CD4-positive, alpha-beta T cell (primary cell): ENCODE measurements at regions not wholly inside any gene's neighbourhood (a gene's known extent, or its start where the extent isn't known, plus 50 kb on each side); places are given as distances from the start of the nearest gene placed in this dataset.

Experiments used
- ATAC-seq: fragments of 200-7000 bp; cut with Tn5 transposase; one replicate; pipeline ENCODE4 v1.10.0; 2022; ENCODE audit warnings: mild to moderate bottlenecking; ENCODE audit not compliant: poor library complexity
- CTCF ChIA-PET: fragments of 350-600 bp; sonication (Branson Sonifier 250); formaldehyde crosslinking; loops from one replicate; lab custom pipeline; 2021; ENCODE audit warnings: antibody characterized with exemption, inconsistent platforms; lab: Charles Lee
- POLR2A ChIA-PET: fragments of 350-600 bp; sonication (Branson Sonifier 250); formaldehyde crosslinking; loops from one replicate; lab custom pipeline; 2021; ENCODE audit warnings: antibody characterized with exemption, inconsistent platforms; lab: Charles Lee
- DNase-seq, 14 experiments: peaks; one replicate each; pipeline ENCODE4 v3.0.0-alpha.2; 2013 to 2020; ENCODE audit warnings: mixed read lengths in 2 of 14
- H3K27ac ChIP-seq, 2 donors: one replicate each; pipeline versions ENCODE4 v1.5.1 to v1.7.0; 2013; ENCODE audit warnings: low read length in 2 of 2, low read depth in 1 of 2, mild to moderate bottlenecking in 1 of 2
- H3K27me3 ChIP-seq, 2 experiments: 1 replicate in 1 of 2; 2 replicates in 1 of 2; pipeline versions ENCODE4 v1.6.1 to v1.7.0; 2013; ENCODE audit warnings: low read length in 2 of 2, control low read depth in 1 of 2, mild to moderate bottlenecking in 1 of 2, moderate library complexity in 1 of 2; ENCODE audit not compliant: insufficient read depth in 2 of 2, control insufficient read depth in 1 of 2
- H3K36me3 ChIP-seq: one replicate; pipeline ENCODE4 v1.6.1; 2013; ENCODE audit warnings: low read length, control low read depth; ENCODE audit not compliant: insufficient read depth
- H3K4me1 ChIP-seq: one replicate; pipeline ENCODE4 v1.6.1; 2013; ENCODE audit warnings: low read length, control low read depth; ENCODE audit not compliant: insufficient read depth
- H3K4me3 ChIP-seq: one replicate; pipeline ENCODE4 v1.5.1; 2013; ENCODE audit warnings: mild to moderate bottlenecking, low read length, moderate library complexity
- H3K9me3 ChIP-seq, 2 experiments: 1 replicate in 1 of 2; 2 replicates in 1 of 2; pipeline versions ENCODE4 v1.6.1 to v1.7.0; 2013; ENCODE audit warnings: low read length in 2 of 2, mild to moderate bottlenecking in 2 of 2, control low read depth in 1 of 2, moderate library complexity in 1 of 2; ENCODE audit not compliant: control insufficient read depth in 1 of 2, insufficient read depth in 1 of 2
- H3K27ac Mint-ChIP-seq: one replicate; pipeline ENCODE4 v1.8.0; 2020; ENCODE audit warnings: mixed read lengths
- H3K27me3 Mint-ChIP-seq: one replicate; pipeline ENCODE4 v1.8.0; 2021; ENCODE audit warnings: mixed read lengths
- H3K36me3 Mint-ChIP-seq: one replicate; pipeline ENCODE4 v1.8.0; 2021; ENCODE audit warnings: low read depth, mixed read lengths
- H3K4me1 Mint-ChIP-seq: one replicate; pipeline ENCODE4 v1.8.0; 2021; ENCODE audit warnings: low read depth, mixed read lengths
- H3K4me3 Mint-ChIP-seq: one replicate; pipeline ENCODE4 v1.8.0; 2020; ENCODE audit warnings: mild to moderate bottlenecking, mixed read lengths
- H3K9me3 Mint-ChIP-seq: one replicate; pipeline ENCODE4 v1.8.0; 2020; ENCODE audit warnings: mixed read lengths
- intact Hi-C, 2 experiments: fragments of 100-400 bp; cut with DNase I in 1 of 2; cut with micrococcal nuclease in 1 of 2; formaldehyde crosslinking; loops; one replicate each; pipeline versions ENCODE4 v1.15.1 to v1.9.0; 2023 to 2025; cut with DNase I, micrococcal nuclease
- TF ChIP-seq, protein P1 (sequence below): fragments of 200-600 bp; IDR thresholded peaks from one replicate; pipeline ENCODE4 v1.8.0; 2022; ENCODE audit warnings: antibody characterized with exemption, mild to moderate bottlenecking

- intact Hi-C loops: no loop called here
- Histone ChIP-seq H3K36me3 (no peaks in the 10 kb centered on the region), H3K9me3 (peaks cover 3 to 5% of the 10 kb centered on the region in 2 experiments), H3K4me3 (no peak overlapping the region), H3K27me3 (no peaks in the 10 kb centered on the region), H3K27ac (no peak overlapping the region), H3K4me1 (no peaks in the 10 kb centered on the region)
- POLR2A ChIA-PET: no interaction called here
- H3K27ac Mint-ChIP-seq: no peak overlapping the region
- H3K4me1 Mint-ChIP-seq: no peaks in the 10 kb centered on the region
- CTCF ChIA-PET: no interaction called here
- no peaks in the 10 kb centered on the region for H3K27me3 Mint-ChIP-seq
- H3K36me3 Mint-ChIP-seq: no peaks in the 10 kb centered on the region
- no peak overlapping the region for H3K4me3 Mint-ChIP-seq
- TF ChIP-seq, protein P1, sequence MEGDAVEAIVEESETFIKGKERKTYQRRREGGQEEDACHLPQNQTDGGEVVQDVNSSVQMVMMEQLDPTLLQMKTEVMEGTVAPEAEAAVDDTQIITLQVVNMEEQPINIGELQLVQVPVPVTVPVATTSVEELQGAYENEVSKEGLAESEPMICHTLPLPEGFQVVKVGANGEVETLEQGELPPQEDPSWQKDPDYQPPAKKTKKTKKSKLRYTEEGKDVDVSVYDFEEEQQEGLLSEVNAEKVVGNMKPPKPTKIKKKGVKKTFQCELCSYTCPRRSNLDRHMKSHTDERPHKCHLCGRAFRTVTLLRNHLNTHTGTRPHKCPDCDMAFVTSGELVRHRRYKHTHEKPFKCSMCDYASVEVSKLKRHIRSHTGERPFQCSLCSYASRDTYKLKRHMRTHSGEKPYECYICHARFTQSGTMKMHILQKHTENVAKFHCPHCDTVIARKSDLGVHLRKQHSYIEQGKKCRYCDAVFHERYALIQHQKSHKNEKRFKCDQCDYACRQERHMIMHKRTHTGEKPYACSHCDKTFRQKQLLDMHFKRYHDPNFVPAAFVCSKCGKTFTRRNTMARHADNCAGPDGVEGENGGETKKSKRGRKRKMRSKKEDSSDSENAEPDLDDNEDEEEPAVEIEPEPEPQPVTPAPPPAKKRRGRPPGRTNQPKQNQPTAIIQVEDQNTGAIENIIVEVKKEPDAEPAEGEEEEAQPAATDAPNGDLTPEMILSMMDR: no peak
- ATAC-seq (no peak), DNase-seq (no peak)
- peaks cover 12% of the 10 kb centered on the region for H3K9me3 Mint-ChIP-seq
Measured at GRCh38 chr13:82036602-82037001, 1695.7 kb upstream of the SPRY2 start.

DNA sequence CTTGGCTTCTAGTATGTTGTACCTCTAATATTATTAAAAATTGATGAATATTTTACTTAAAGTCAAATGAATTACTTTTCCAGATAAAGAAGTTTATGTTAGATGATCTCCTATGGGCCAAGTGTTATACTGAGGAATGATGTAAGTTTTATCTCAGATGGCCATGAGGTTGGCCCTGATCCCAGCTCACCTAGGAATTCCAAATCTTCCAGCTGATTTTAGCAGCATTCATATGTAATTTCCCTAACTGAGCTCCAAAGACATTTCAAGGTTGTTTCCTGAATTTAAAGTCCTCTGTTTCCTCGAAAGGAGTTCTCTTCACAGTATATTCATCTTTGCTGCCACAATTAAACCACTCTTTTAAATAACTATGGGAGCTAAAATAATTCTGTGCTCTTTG is 1670.4 kb upstream of the SPRY2 start:
- no peak overlapping the region for H3K27ac ChIP-seq
- intact Hi-C loops: no loop called here
- Mint-ChIP-seq H3K4me3 (no peak overlapping the region), H3K27me3 (no peaks in the 10 kb centered on the region), H3K4me1 (no peaks in the 10 kb centered on the region), H3K9me3 (peaks cover 4% of the 10 kb centered on the region), H3K27ac (no peak overlapping the region), H3K36me3 (no peaks in the 10 kb centered on the region)
- H3K9me3 ChIP-seq: no peaks in the 10 kb centered on the region
- H3K27me3 ChIP-seq: no peaks in the 10 kb centered on the region
- TF ChIP-seq, protein P1: no peak
- no peaks in the 10 kb centered on the region for H3K36me3 ChIP-seq
- H3K4me1 ChIP-seq: no peaks in the 10 kb centered on the region
- ChIA-PET CTCF (no interaction called here), POLR2A (no interaction called here)
- no peak overlapping the region for H3K4me3 ChIP-seq
- no peak for ATAC-seq
- no peak for DNase-seq

DNA sequence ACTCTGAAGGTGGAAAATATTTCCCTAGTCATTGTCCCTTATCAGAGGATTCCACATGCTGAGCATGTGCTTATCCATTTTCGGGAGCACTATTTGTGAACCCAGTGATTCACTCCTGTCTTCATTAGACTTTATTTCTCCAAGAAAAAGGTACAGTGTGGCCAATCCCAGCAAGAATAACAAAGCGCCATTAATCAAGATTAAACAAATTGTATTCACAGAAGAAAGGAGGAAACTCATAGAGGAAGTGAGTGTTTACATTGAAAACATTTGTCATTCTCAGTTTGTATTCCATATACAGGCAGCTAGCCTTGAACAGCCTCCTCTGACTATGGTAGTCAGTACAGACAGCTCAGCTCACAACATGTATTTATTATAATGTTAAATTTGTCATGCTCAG is 1669.9 kb upstream of the SPRY2 start:
- Mint-ChIP-seq H3K27ac (no peak overlapping the region), H3K4me3 (no peak overlapping the region), H3K36me3 (no peaks in the 10 kb centered on the region), H3K9me3 (peaks cover 5% of the 10 kb centered on the region), H3K27me3 (no peaks in the 10 kb centered on the region), H3K4me1 (no peaks in the 10 kb centered on the region)
- no peak overlapping the region for H3K27ac ChIP-seq
- CTCF ChIA-PET: no interaction called here
- no peaks in the 10 kb centered on the region for H3K9me3 ChIP-seq
- POLR2A ChIA-PET: no interaction called here
- no peak for ATAC-seq
- intact Hi-C loops: no loop called here
- TF ChIP-seq, protein P1: no peak
- no peak overlapping the region for H3K4me3 ChIP-seq
- no peak for DNase-seq
- H3K4me1 ChIP-seq: no peaks in the 10 kb centered on the region
- H3K27me3 ChIP-seq: no peaks in the 10 kb centered on the region
- H3K36me3 ChIP-seq: no peaks in the 10 kb centered on the region
